ENCODE measurements at regions not wholly inside any gene's neighbourhood (a gene's known extent, or its start where the extent isn't known, plus 50 kb on each side); places are given as distances from the start of the nearest gene placed in this dataset.

DNA sequence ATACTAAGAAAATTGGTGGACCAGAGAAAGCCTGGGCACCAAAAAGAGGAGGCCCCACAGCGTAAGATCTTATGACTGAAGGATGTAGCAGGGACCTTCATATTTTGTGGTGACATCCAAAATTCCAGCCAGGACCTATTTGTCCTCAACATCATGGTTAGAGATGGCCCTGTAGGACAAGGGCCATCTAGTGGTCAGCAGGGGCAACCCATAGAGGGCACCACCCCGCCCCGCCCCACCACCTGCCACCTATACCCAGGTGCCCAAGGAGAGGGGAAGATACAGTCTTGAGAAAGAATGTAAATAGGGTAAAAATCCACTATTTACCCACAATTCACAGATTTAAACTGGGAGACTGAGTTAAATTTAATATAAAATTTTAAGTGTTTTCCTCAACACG, 59.6 kb upstream of the TMEM163 start:
- dilution Hi-C loops (cut with HindIII; ENCODE audit: low sequenced_read_pairs, unreplicated experiment) (no loop called here), in situ Hi-C loops (cut with MboI; ENCODE audit: low sequenced_read_pairs) (no loop called here), intact Hi-C loops (cut with micrococcal nuclease) (no loop called here)
- no peaks in the 10 kb centered on the region for H3K9me3 ChIP-seq (ENCODE audit: control insufficient read depth, insufficient read depth, low read length)
- no peaks in the 10 kb centered on the region for H3K9me1 ChIP-seq (ENCODE audit: insufficient read depth, low read length)
- H3K27me3 ChIP-seq (ENCODE audit: control insufficient read depth, insufficient read depth, low read length), result no peaks in the 10 kb centered on the region; the same call in 1 of the 2 replicates
- BruUV-seq (replicated peaks), result no TSS peak
- POLR2A ChIA-PET (ENCODE audit: unreplicated experiment), result no interaction called here
- no peak overlapping the region for H2AFZ ChIP-seq (replicated peaks; ENCODE audit: low read length, poor library complexity)
- no peak overlapping the region for H2BK15ac ChIP-seq (ENCODE audit: low read depth, low read length)
- no peak overlapping the region for H4K8ac ChIP-seq (ENCODE audit: low read depth in 2 of 2, low read length in 2 of 2)
- H2BK120ac ChIP-seq (ENCODE audit: low read depth, low read length), result no peak overlapping the region
- no peak overlapping the region for H3K27ac ChIP-seq (ENCODE audit: insufficient read depth, low read length)
- no peak overlapping the region for H3K14ac ChIP-seq (replicated peaks; ENCODE audit: low read depth, low read length)
- H3K56ac ChIP-seq (ENCODE audit: extremely low read depth, insufficient read depth, low read length), result no peak overlapping the region
- H3K4ac ChIP-seq (ENCODE audit: low read depth, low read length), result no peak overlapping the region
- H2AK5ac ChIP-seq (ENCODE audit: low read depth, low read length), result no peak overlapping the region
- TF ChIP-seq CHD1 (IDR thresholded peaks at IDR 0.05; ENCODE audit: low read depth, low read length), result no peak
- no peak for TF ChIP-seq RFX5 (IDR thresholded peaks at IDR 0.05; ENCODE audit: low read depth, low read length)
- TF ChIP-seq, protein P1, sequence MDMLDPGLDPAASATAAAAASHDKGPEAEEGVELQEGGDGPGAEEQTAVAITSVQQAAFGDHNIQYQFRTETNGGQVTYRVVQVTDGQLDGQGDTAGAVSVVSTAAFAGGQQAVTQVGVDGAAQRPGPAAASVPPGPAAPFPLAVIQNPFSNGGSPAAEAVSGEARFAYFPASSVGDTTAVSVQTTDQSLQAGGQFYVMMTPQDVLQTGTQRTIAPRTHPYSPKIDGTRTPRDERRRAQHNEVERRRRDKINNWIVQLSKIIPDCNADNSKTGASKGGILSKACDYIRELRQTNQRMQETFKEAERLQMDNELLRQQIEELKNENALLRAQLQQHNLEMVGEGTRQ (IDR thresholded peaks at IDR 0.05; ENCODE audit: low read depth, low read length), result no peak
- TF ChIP-seq MXI1 (IDR thresholded peaks at IDR 0.05; ENCODE audit: borderline replicate concordance, low read depth, low read length), result no peak
- TF ChIP-seq, protein P2, sequence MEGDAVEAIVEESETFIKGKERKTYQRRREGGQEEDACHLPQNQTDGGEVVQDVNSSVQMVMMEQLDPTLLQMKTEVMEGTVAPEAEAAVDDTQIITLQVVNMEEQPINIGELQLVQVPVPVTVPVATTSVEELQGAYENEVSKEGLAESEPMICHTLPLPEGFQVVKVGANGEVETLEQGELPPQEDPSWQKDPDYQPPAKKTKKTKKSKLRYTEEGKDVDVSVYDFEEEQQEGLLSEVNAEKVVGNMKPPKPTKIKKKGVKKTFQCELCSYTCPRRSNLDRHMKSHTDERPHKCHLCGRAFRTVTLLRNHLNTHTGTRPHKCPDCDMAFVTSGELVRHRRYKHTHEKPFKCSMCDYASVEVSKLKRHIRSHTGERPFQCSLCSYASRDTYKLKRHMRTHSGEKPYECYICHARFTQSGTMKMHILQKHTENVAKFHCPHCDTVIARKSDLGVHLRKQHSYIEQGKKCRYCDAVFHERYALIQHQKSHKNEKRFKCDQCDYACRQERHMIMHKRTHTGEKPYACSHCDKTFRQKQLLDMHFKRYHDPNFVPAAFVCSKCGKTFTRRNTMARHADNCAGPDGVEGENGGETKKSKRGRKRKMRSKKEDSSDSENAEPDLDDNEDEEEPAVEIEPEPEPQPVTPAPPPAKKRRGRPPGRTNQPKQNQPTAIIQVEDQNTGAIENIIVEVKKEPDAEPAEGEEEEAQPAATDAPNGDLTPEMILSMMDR (conservative IDR thresholded peaks at IDR 0.05; ENCODE audit: low read depth, low read length), result no peak
- TF ChIP-seq BHLHE40 (IDR thresholded peaks at IDR 0.05; ENCODE audit: low read depth, low read length), result no peak
- TF ChIP-seq, protein P3, sequence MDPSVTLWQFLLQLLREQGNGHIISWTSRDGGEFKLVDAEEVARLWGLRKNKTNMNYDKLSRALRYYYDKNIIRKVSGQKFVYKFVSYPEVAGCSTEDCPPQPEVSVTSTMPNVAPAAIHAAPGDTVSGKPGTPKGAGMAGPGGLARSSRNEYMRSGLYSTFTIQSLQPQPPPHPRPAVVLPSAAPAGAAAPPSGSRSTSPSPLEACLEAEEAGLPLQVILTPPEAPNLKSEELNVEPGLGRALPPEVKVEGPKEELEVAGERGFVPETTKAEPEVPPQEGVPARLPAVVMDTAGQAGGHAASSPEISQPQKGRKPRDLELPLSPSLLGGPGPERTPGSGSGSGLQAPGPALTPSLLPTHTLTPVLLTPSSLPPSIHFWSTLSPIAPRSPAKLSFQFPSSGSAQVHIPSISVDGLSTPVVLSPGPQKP (IDR thresholded peaks at IDR 0.05; ENCODE audit: borderline replicate concordance, low read depth, low read length), result no peak
- WGBS, 2 experiments (ENCODE audit: extremely low coverage in 2 of 2, insufficient read length in 1 of 2), result no CpG with 5 or more reads among the region's 4 CpGs
- no peaks in the 10 kb centered on the region for H3K79me1 ChIP-seq (ENCODE audit: low read depth in 1 of 2, low read length in 2 of 2)
- H4K5ac ChIP-seq (ENCODE audit: low read depth, low read length), result no peak overlapping the region
- CTCF ChIA-PET, result no interaction called here
- H3K4me1 ChIP-seq (ENCODE audit: control insufficient read depth, insufficient read depth, low read length), result no peaks in the 10 kb centered on the region
- H4K20me1 ChIP-seq (ENCODE audit: insufficient read depth, low read length), result no peaks in the 10 kb centered on the region
- no peak overlapping the region for H3K23ac ChIP-seq (ENCODE audit: low read depth, low read length)
- H3K18ac ChIP-seq (ENCODE audit: low read depth, low read length), result no peak overlapping the region
- H3K9ac ChIP-seq (ENCODE audit: low read depth, low read length), result no peak overlapping the region
- ATAC-seq (ENCODE audit: low read depth) (no peak), DNase-seq (no peak)
- no peaks in the 10 kb centered on the region for H3K36me3 ChIP-seq (ENCODE audit: control insufficient read depth, insufficient read depth, low read length)
- no peak overlapping the region for H3K4me2 ChIP-seq (ENCODE audit: low read depth, low read length)
- H2BK5ac ChIP-seq (ENCODE audit: low read depth, low read length, poor library complexity, severe bottlenecking), result no peak overlapping the region
- no peak overlapping the region for H4K91ac ChIP-seq (ENCODE audit: insufficient read depth, low read depth, low read length)
- H2AK9ac ChIP-seq (replicated peaks; ENCODE audit: low read depth, low read length, poor library complexity), result no peak overlapping the region
- no peak overlapping the region for H3K4me3 ChIP-seq (ENCODE audit: insufficient read depth, low read depth, low read length)
- H2BK20ac ChIP-seq (ENCODE audit: low read depth, low read length), result no peak overlapping the region
